ENCODE measurements at regions not wholly inside any gene's neighbourhood (a gene's known extent, or its start where the extent isn't known, plus 50 kb on each side); places are given as distances from the start of the nearest gene placed in this dataset.
"Not testable (repeated sequence)": the region's sequence is repeated elsewhere in the genome, so short reads cannot be mapped to it uniquely, and the experiment has no call there.

GRCh38 chr22:23431337-23432072 is 148.6 kb downstream of the IGLL1 start:
- Mint-ChIP-seq H3K4me1 (ENCODE audit: low read depth) (peaks cover 23% of the 10 kb centered on the region), H3K36me3 (ENCODE audit: insufficient read depth) (peaks cover 9% of the 10 kb centered on the region), H3K9me3 (ENCODE audit: low read depth) (peaks cover 13% of the 10 kb centered on the region), H3K4me3 (ENCODE audit: low read depth) (no peak overlapping the region), H3K27me3 (no peaks in the 10 kb centered on the region), H3K27ac (peak overlapping the region; percentile 17)
- DNase-seq (ENCODE audit: low spot score, unreplicated experiment) = no peak
- TF ChIP-seq CTCF (IDR thresholded peaks at IDR 0.05; ENCODE audit: unreplicated experiment) = no peak

GRCh38 chr22:23424551-23425068 is 155.5 kb downstream of the IGLL1 start:
- not testable (repeated sequence) for DNase-seq (ENCODE audit: low spot score, unreplicated experiment); H3K27ac Mint-ChIP-seq; H3K27me3 Mint-ChIP-seq; H3K9me3 Mint-ChIP-seq (ENCODE audit: low read depth); H3K4me3 Mint-ChIP-seq (ENCODE audit: low read depth); H3K4me1 Mint-ChIP-seq (ENCODE audit: low read depth); H3K36me3 Mint-ChIP-seq (ENCODE audit: insufficient read depth)

- Mint-ChIP-seq H3K4me1 (ENCODE audit: low read depth) (peaks cover 5% of the 10 kb centered on the region), H3K27me3 (no peaks in the 10 kb centered on the region), H3K36me3 (ENCODE audit: insufficient read depth) (no peaks in the 10 kb centered on the region), H3K27ac (no peak overlapping the region), H3K9me3 (ENCODE audit: low read depth) (peaks cover 4% of the 10 kb centered on the region), H3K4me3 (ENCODE audit: low read depth) (no peak overlapping the region)
- DNase-seq (ENCODE audit: low spot score, unreplicated experiment) = no peak
- TF ChIP-seq CTCF (IDR thresholded peaks at IDR 0.05; ENCODE audit: unreplicated experiment) = no peak
Measured at GRCh38 chr22:23424031-23424430, 156.1 kb downstream of the IGLL1 start.

GRCh38 chr22:23422281-23422680 is 157.8 kb downstream of the IGLL1 start:
- H3K27ac Mint-ChIP-seq; DNase-seq (ENCODE audit: low spot score, unreplicated experiment); H3K4me1 Mint-ChIP-seq (ENCODE audit: low read depth); H3K4me3 Mint-ChIP-seq (ENCODE audit: low read depth); H3K36me3 Mint-ChIP-seq (ENCODE audit: insufficient read depth); H3K9me3 Mint-ChIP-seq (ENCODE audit: low read depth); H3K27me3 Mint-ChIP-seq: not testable (repeated sequence)

- H3K4me3 Mint-ChIP-seq (ENCODE audit: low read depth); H3K9me3 Mint-ChIP-seq (ENCODE audit: low read depth); H3K36me3 Mint-ChIP-seq (ENCODE audit: insufficient read depth); H3K4me1 Mint-ChIP-seq (ENCODE audit: low read depth); H3K27me3 Mint-ChIP-seq; H3K27ac Mint-ChIP-seq; DNase-seq (ENCODE audit: low spot score, unreplicated experiment): not testable (repeated sequence)
Measured at GRCh38 chr22:23421300-23421699, 158.8 kb downstream of the IGLL1 start.

- H3K27ac Mint-ChIP-seq = no peak overlapping the region
- TF ChIP-seq CTCF (IDR thresholded peaks at IDR 0.05; ENCODE audit: unreplicated experiment) = no peak
- H3K36me3 Mint-ChIP-seq (ENCODE audit: insufficient read depth) = no peaks in the 10 kb centered on the region
- H3K27me3 Mint-ChIP-seq = peaks cover 5% of the 10 kb centered on the region
- H3K4me3 Mint-ChIP-seq (ENCODE audit: low read depth) = no peak overlapping the region
- H3K4me1 Mint-ChIP-seq (ENCODE audit: low read depth) = peaks cover 8% of the 10 kb centered on the region
- no peaks in the 10 kb centered on the region for H3K9me3 Mint-ChIP-seq (ENCODE audit: low read depth)
- no peak for DNase-seq (ENCODE audit: low spot score, unreplicated experiment)
Measured at GRCh38 chr22:23419931-23420330, 160.2 kb downstream of the IGLL1 start.

GRCh38 chr22:23419171-23419570 is 160.9 kb downstream of the IGLL1 start:
- TF ChIP-seq CTCF (IDR thresholded peaks at IDR 0.05; ENCODE audit: unreplicated experiment) = no peak

More at GRCh38 chr22:23419171-23419570, 160.9 kb downstream of the IGLL1 start:
- Mint-ChIP-seq H3K4me1 (ENCODE audit: low read depth) (peaks cover 6% of the 10 kb centered on the region), H3K9me3 (ENCODE audit: low read depth) (no peaks in the 10 kb centered on the region), H3K36me3 (ENCODE audit: insufficient read depth) (no peaks in the 10 kb centered on the region), H3K4me3 (ENCODE audit: low read depth) (no peak overlapping the region), H3K27ac (no peak overlapping the region), H3K27me3 (peaks cover 5% of the 10 kb centered on the region)
- DNase-seq (ENCODE audit: low spot score, unreplicated experiment) = no peak

Data from progenitor cell of endocrine pancreas (in vitro differentiated cells).